GM19240 (cell line): ENCODE measurements at regions not wholly inside any gene's neighbourhood (a gene's known extent, or its start where the extent isn't known, plus 50 kb on each side); places are given as distances from the start of the nearest gene placed in this dataset.
"Not testable (repeated sequence)": the region's sequence is repeated elsewhere in the genome, so short reads cannot be mapped to it uniquely, and the experiment has no call there.

Experiments
- DNase-seq: peaks from one replicate; pipeline ENCODE4 v3.0.0; 2011; ENCODE audit warnings: low spot score; ENCODE audit not compliant: insufficient read length

DNA sequence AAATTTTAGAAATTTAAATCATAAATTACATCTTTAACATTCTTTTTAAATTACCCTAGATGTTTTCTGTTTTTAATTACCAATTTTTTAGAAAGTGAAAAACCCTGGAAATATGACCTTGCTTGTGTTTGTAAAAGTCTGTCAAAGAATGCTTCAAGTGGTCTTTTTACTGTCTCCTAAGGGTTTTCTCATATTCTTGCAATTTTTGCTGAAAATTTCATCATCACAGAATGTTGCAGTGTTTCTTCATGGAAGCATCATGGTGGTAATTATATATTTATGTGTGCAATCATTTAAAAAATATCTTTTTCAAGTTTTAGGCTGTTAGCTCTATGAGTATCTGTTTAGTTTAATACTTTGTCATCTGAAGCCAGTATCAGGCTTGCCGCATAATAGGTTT, 178.2 kb downstream of the HDGFL1 start:
- no peak for DNase-seq

GRCh38 chr6:22748681-22749080, 179.3 kb downstream of the HDGFL1 start:
- DNase-seq = no peak

DNA sequence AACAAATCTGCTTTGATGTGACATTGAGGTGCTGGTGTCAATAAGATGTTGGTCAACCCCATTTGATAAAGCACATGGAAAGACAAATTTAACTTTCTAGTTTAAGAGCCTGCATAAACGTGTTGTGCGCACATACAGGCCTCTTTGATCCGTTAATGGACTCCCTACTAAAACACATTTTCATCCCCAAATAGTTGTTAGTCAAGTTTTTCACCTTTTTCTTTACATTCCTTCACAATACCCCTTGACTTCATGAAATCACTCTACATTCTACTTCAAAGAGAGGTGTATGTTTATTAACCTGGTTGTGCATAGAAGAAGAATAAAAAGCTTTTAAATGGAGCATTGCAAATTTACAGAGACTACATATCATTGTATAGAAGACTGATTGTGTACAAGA, 180.3 kb downstream of the HDGFL1 start:
- no peak for DNase-seq

DNA sequence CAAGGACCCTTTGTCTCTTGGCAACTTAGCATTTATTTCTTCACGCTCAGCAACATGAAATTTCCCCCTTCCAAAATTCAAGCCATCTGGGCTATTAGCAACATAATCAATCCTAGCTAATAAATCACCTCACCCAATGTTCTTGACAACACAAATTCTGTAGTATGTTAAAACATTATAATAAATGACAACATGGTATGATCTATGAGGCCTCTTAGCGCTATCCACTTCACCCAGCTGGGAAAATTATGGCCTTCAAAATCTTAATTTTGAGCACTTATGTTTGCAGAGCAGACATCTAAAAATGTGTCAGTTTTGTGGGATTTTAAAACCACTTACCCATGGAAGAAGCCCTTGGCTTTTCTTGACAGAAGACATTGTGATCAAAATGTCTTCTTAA, 181.9 kb downstream of the HDGFL1 start:
- no peak for DNase-seq

- no peak for DNase-seq
Measured at GRCh38 chr6:22752522-22752921, 183.2 kb downstream of the HDGFL1 start.

DNA sequence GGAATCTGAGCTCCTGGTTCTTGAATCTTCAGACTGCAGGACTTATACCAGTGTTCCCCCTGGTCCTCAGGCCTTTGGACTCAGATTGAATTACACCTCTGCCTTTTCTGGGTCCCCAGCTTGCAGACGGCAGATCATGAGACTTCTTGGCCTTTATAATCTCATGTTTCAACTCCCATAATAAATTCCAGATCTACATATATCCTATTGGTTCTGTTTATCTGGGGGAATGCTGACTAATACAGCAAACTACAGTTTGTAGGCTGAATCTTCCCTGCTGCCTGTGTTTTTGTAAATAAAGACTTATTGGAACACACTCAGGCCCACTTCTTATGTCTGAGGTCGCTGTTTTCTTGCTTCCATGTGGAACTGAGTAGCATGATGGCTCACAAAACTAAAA, 184.7 kb downstream of the HDGFL1 start:
- DNase-seq = no peak

DNA sequence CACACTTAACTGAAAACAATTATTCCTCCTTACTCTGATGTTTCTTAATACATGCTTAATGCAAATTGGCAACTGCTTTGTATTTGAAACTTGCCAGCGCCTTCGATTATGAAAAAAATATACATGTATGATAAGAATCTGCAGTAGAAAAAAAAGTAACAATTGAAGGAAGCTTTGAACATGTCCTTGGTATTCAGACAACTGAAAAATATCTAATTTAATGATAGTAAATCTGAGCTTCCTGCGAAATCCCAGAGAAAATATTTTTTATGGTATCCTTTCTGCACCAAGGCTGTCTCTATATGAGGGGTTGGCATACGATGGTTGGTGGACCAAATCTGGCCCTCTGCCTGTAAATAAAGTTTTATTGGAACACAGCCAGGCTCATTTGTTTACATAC, 186.2 kb downstream of the HDGFL1 start:
- no peak for DNase-seq

- DNase-seq = no peak
Measured at GRCh38 chr6:22756365-22756764, 187.0 kb downstream of the HDGFL1 start.

DNA sequence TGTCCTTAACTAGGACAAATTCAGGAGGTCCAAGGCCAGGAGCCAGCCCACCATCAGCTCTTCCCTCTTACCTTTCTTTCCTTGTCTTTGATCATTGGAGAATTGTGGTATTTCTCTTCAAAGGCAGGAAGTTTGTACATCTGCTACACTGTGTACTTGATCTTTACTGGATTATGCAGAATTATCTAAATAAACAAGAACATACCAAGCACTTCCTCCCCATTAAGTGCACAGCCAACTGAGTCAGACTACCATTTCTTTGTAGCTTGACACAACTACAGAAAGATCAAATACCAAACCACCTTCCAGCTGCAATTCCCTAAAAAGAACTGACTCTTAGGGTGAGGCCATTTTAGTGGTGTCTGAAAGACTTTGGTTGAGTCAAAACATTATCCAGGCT, 195.1 kb downstream of the HDGFL1 start:
- DNase-seq = no peak

GRCh38 chr6:22765015-22765414, 195.6 kb downstream of the HDGFL1 start:
- DNase-seq = no peak

DNA sequence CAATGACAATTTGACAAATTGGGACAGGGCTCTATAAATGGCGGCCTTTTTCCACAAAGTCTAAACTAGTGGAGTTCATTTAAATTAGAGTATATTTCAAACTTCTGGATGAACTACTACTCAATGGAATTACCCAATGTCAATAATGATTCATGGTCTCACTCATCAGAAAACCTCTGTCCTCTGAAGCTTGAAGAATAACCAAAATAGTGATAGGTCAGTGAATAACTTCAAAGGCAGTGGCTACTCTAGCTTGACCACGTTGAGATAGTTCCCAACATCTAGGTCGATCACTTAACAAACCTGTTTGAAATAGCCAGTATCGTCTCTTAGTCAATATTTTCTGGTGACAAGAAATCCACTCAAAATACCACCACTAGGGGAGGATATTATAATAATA, 197.6 kb downstream of the HDGFL1 start:
- DNase-seq = no peak

- DNase-seq = no peak
Measured at GRCh38 chr6:22770054-22770453, 200.7 kb downstream of the HDGFL1 start.

- no peak for DNase-seq
Measured at GRCh38 chr6:22774129-22774528, 204.8 kb downstream of the HDGFL1 start.

DNA sequence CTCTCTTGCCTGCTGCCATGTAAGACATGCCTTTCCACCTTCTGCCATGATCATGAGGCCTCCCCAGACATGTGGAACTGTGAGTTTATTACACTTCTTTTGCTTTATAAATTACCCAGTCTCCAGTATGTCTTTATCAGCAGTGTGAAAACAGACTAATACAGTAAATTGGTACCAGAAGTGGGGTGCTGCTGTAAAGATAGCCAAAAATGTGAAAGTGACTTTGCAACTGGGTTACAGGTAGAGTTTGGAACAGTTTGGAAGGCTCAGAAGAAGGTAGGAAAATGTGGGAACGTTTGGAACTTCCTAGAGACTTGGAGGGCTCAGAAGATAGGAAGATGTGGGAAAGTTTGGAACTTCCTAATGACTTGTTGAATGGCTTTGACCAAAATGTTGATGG, 209.1 kb downstream of the HDGFL1 start:
- not testable (repeated sequence) for DNase-seq

DNA sequence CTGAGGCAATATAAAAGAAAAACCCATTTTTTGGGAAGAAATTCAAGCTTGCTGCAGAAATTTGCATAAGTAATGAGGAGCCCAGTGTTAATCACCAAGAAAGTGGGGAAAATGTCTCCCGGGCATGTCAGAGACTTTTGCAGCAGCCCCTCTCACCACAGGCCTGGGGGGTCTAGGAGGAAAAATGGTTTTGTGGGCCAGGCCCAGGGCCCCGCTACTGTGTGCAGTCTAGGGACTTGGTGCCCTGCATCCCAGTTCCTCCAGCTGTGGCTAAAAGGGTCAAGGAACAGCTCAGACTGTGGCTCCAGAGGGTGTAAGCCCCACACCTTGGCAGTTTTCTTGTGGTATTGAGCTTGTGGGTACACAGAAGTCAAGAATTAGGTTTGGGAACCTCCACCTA, 209.7 kb downstream of the HDGFL1 start:
- DNase-seq = no peak

DNA sequence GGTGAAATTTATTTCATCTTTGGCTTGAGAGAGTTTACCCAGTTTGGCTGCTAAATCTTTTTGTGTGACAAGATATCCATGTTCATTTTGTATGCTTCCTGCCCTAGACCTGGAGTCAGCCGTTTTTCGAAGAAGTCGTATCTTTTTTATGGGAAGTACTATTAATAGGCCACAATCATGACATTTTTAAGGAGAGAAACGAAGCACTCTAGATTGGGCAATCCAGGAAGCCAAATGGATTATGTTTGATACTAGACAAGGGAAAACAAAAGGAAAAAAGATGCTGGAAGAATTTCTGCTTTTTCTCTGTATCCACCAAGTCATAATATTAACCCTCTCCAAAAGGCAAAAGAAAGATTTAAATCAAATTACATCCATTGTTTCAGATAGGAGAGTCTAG, 214.6 kb downstream of the HDGFL1 start:
- DNase-seq = no peak

DNA sequence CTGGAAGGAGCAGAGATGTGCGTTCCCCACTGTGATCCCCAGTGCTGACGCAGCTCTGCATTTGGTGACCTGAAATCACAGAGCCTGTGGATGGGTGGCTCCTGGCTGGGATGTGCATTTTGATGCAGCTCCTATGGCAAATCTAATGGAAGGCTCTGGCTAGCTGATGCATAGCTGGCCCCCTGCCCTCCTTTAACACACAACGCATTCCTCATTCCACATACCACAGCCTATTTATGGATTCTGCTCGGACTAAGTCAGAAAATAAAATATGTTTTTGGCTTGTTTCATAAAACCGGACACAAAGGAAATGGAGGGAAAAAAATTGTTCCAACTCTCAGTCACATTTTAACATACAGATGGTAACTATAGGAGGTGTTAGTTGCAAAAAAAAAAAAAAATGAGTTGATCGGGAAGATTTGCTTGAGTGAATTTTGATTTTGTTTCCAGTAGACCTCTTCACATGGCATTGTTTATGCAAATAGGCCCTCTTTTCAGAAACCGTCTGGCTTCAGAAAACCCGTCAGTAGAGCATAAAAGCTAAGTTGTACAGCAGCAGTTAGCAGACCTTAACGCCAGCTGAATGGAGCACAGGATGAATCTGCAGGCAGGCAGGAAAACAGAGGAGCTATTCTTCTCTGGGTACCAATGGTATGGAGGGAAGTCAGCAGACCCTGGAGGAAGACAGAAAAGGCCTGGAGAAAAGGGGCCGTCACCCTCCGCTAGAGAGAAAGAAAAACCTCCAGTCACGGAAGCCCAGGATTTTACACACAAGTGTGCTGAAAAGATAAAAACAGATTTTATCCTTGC, 215.4 kb downstream of the HDGFL1 start:
- DNase-seq = no peak

DNA sequence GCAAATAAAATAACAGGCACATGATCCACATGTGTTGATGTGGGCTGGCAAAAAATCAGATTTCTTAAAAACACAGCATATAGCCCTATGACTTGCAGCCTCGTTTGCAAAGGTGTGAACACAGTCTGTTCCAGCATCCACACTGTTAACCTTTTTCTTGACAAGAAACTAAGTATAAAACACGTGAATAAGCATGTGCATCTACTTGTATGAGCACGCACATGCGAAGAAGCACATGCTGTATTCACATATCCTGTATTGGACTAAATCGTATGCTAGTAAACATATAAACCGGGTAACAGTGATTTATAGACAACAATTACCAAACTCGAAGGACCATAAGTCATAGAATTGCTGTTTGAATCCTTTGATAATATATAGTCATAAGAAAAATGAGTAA, 218.7 kb downstream of the HDGFL1 start:
- DNase-seq = no peak

DNA sequence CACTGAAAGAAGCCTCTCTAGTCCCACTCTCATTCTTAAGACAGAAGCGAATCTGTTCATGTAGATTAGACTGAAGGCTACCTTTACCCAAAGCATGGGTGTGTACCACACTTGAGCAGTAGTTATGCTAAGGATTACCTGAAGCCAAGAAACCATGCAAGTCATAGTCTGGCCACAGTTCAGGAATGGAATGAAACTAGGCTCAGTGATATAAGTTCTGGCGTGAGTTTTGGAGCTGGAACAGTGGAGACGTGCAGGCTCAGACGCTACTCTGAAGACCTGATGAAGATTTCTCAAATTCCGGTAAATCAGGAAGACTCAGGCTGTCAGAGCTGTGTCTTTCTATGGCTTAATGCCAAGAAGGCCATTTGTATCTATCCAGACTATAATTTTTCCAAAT, 219.9 kb downstream of the HDGFL1 start:
- DNase-seq = no peak

GRCh38 chr6:22794844-22795243, 225.5 kb downstream of the HDGFL1 start:
- no peak for DNase-seq

GRCh38 chr6:22800451-22800850, 231.1 kb downstream of the HDGFL1 start:
- DNase-seq = no peak

DNA sequence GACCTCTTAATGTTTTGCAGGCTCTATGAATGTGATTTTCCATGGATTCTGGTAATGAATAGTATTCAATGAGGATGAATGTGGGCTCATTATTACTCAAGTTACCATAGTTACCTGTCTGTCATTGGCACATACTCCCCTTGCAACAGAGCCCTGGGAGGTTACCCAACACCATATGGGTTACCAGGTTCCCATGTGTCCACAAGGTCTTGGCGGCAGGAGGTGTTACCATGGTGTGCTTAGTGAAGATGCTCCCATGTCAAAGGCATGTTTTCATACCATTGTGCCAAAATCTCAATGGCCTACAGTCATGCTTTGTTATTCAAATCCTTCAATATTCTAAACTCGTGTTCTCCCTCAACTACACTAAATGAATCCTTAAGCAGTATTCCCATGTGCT, 232.5 kb downstream of the HDGFL1 start:
- no peak for DNase-seq

DNA sequence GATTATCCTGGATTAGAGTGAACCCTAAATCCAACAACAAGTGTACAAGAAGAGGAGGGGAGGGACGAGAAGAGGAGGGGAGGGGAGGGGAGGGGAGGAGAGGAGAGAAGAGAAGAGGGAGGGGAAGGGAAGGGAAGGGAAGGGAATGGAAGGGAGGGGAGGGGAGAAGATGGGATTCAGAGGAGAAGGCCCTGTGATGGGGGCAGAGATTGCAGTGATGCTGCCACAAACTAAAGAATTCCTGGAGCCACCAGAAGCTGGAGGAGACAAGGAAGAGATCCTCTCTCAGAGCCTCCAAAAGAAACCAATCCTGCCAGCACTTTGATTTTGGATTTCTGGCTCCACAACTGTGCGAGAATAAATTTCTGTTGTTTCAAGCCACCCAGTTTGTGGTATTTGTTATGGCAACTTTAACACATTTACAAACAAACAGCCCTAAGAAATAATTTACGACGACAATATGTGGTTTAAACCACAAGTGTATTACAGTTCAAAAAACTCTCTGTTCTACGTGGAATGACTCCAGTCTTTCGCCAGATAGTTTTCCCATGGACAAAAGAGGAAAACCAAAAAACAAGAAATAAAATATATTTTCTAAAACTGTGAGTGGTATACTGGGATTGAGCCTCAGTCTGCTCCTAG, 235.4 kb downstream of the HDGFL1 start:
- DNase-seq = no peak
